ENCODE measurements at regions not wholly inside any gene's neighbourhood (a gene's known extent, or its start where the extent isn't known, plus 50 kb on each side); places are given as distances from the start of the nearest gene placed in this dataset.
A peak's percentile ranks its signal among the peaks of the same experiment; 100 is the strongest.
"Not testable (repeated sequence)": the region's sequence is repeated elsewhere in the genome, so short reads cannot be mapped to it uniquely, and the experiment has no call there.

DNA sequence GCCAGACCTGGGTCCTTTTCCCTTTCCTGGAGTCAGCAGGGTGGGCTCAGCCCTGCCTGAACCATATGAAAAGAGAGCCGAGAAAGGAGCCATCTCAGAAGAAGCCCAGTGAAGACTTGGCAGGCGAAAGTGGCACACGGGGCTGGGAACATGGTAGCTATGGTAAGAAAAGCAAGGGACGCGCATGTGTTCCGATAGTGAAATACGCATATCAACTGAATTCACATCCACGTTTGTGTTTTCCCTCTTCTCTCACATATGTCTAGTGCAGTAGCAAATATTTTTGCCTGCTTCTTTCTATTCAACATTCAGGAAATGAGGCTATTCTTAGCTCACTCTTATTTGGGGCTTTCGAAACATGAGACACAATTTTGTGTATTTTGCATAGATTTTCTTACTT lies 54.1 kb upstream of the PEG3 start:
- DNase-seq = no peak

DNA sequence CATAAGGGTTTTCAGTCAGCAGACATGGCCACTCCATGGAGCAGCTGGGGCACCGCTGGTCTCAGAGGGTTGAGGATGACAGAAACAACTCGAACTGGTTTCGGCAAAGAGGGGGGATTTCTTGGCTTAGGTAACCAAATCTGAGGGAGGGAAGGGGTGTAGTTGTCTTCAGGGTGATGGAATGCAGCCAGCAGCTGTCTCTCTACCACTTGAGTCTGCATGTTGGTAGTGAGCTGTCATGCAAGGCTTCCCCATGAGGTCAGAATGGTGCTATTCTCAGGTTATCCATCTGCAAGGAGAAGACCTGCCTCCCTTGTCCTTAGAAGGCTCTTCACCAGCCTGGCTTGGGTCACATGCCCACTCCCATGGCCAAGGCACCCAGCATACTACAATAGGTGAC lies 55.6 kb upstream of the PEG3 start:
- DNase-seq = no peak

DNA sequence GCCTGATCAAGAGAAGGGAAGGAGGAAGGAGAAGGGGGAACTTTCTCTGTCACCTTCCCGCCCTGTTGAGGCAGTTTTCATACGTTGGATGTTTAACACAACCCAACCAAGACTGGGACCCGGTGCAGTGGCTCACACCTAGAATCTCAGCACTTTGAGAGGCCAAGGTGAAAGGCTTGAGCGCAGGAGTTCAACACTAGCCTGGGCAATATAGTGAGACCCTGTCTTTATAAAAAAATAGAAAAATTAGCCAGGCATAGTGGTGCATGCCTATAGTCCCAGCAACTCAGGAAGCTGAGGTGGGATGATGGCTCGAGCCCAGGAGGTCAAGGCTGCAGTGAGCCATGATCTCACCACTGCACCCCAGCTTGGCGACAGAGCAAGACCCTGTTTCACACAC lies 59.4 kb upstream of the PEG3 start:
- DNase-seq = no peak

DNA sequence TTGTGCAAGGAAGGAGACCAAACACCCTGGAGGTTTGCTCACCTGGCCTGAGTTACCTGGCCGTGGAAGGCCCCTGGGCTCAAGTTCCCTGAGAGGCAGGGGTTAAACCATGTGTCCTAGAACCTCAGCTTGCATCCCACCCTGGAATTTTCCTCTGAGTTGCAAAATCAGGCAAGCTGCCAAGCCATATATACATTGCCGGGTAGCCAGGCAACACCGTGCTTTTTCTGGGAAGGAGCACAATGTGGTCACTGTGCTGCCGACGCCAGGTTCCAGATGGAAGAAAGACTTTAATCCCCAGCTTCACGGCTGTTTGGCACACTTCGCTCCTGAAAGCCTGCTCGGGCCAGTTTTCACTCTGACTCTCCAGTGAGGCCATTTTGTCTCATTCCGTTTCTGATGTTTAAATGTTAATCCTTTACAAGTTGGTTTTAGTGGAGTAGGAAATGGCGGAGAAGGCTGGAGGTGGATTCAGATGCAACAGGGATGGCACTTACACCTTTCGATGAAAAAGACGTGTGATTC lies 60.1 kb upstream of the PEG3 start:
- no peak for DNase-seq

DNA sequence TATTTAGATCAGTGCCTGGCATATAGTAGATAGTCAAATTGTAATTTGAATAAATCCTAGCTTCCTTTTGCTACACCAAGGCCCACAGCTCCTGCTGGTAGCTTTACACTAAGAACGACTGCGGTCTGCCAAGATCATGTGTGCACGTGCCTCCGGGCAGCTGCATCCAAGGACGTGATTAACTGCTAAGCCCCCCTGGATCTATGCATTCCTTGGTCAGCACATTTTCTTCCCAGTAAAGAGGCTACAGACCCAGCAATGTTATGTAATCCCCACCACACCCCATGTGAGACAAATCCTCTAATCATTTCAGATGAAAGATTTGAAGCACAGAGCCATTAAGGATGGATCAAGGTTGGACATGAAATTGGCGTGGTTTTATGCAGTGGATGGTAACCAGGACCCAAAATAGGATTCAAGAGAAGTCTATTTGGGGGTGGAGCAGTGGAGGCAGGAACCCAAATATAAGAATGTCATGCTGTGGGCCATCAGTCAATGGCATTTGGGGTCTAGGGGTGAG lies 65.2 kb upstream of the PEG3 start:
- no peak for DNase-seq

DNA sequence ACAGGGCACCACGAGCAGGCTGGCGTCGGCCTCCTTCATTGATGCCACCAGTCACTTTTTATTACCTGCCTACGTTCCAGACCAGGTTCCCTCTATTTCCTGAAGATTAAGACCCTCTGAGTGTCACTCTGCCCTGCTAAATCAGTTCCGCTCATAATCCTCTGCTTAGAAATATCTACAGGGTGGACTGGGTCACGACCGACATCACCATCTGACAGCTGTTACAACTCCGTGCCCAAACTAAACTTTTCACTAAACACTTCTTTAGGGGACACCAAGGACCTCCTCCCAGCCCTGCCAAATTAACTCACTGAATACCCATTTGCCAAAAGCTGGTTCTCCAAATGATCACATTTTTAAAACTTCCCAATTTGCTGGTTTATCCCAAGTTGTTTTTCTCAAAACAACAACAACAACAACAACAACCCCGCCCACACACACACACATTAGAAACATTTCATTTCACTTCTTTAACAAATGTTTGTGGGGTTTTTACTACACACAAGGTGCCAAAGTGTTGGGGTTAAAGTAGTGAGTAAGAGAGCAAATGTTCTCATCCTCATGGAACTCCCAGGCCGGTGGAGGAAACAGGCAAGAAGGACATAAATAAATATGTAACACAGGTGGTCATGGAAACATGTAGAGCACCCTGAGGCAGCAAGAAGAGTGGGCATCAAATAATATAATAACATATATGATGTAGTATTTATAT lies 72.0 kb upstream of the PEG3 start:
- no peak for DNase-seq

DNA sequence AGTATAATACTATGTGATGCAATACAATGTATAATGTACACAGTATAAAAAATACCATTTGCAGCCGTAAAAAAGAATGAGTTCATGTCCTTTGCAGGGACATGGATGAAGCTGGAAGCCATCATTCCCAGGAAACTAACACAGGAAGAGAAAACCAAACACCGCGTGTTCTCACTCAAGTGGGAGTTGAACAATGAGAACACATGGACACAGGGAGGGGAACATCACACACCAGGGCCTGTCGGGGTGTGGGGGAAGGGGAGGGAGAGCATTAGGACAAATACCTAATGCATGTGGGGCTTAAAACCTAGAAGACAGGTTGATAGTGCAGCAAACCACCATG lies 72.6 kb upstream of the PEG3 start:
- not testable (repeated sequence) for DNase-seq

DNA sequence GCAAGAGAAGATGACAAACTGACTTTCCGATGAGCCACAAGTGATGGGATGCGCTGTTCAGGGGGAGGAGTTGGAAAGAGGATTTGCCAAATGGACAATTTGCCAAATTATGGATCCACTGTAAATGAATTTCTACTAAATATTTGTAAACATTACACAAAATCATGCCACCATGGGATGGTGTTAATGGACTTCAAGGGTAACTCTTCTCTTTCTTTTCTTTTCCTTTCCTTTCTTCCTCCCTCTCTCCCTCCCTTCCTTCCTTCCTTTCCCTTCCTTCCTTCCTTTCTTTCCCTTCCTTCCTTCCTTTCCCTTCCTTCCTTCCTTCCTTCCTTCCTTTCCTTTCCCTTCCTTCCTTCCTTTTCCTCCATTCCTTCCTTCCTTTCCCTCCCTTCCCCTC lies 76.0 kb upstream of the PEG3 start:
- no peak for DNase-seq

DNA sequence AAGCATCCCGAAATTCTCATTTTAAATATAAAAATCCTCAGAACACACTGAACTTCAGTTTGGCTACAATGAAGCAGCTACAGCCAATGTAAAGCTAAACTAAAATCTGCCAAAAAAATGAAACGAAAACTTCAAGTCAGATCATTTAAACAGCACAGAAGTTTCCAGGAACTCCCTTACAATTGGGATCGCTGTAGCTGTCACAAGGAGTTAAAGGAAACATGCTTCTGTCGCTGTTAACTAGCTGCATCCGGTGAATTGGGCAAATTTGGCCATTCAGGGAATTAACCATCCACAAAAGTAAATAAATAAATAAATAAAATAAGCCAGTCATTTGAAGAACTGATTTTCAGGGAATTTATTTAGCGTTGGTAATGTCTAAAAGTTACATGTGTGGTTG lies 77.0 kb upstream of the PEG3 start:
- DNase-seq = no peak

DNA sequence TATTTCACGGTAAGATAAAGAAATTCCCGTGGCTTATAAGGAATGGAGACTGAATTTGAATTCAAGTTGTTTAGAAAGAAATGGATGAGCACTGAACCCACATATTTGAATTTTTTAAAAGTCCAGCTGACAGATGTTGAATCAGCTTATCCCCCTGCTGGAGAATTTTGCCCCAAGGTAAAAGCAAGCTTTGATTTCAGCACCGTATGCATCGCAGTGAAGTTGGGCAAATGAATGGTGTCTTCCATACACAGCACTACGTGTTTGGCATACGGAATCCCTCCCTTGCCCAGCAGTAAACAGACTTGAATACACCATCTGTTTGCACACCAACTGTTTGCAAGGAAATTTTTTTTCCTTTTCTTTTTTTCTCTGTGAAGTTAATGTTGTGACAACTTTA lies 77.5 kb upstream of the PEG3 start:
- no peak for DNase-seq

DNA sequence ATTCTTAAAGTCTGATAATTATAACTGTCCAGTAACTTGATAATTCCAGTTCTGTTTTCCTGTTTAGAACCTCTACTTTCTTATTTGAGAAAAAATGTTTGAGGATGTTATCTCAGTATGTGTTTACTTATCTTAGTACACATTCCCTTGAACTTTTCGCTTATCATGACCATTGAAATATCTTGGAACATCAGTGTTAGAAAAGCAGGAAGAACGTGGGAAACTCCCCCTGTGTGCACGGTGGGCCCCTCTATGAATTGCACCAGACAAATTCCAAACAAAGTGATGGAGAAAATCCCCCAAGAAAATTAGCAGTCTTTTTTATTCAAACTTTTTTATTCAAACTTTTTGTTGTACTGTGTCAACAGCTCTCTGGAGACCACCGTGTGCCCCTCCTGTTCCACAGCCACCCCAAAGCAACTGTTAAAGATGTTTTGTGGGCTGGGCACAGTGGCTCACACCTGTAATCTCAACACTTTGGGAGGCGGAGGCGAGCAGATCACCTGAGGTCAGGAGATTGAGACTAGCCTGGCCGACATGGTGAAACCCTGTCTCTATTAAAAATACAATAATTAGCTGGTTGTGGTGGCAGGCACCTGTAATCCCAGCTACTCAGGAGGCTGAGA lies 78.3 kb upstream of the PEG3 start:
- no peak for DNase-seq

DNA sequence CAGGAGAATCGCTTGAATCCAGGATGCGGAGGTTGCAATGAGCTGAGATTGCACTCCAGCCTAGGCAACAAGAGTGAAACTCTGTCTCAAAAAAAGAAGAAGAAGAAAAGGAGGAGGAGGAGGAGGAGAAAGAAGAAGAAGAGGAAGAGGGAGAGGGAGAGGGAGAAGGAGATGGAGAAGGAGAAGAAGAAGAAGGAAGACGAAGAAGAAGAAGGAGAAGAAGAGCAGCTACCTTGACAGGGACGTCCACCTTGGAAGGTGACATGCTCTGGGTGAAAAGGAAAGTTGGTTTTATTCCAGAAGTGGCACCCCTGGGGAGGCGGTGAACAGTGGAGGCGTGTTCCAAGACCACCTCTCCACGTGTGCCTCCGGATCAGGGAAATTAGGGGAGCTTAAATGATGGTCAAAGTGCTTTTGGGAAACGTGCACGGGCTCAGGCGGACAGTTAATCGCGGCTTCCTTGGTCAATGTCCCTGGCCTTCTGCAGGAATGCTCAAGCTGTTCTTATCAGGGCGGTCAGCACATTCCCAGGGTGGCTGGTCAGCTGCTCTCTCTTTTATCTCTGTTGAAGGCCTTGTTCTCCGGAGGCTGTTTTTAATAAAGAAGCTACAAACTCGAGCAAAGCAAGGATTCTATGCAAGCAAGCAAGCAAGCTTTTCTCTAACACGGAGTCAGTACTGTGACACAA lies 78.9 kb upstream of the PEG3 start:
- DNase-seq = no peak

DNA sequence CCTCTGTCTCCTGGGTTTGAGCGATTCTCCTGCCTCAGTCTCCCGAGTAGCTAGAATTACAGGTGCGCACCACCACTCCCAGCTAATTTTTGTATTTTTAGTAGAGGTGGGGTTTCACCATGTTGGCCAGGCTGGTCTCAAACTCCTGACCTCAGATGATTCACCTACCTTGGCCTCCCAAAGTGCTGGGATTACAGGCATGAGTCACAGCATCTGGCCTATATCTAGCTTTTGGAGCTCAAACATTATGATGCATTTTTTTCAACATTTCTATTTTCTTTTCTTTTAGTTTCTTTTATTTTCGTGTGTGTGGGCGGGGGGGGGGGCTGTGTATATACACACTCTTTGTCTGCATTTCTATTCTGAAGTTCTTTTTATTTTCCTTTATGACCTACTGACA lies 85.6 kb upstream of the PEG3 start:
- DNase-seq = not testable (repeated sequence)

DNA sequence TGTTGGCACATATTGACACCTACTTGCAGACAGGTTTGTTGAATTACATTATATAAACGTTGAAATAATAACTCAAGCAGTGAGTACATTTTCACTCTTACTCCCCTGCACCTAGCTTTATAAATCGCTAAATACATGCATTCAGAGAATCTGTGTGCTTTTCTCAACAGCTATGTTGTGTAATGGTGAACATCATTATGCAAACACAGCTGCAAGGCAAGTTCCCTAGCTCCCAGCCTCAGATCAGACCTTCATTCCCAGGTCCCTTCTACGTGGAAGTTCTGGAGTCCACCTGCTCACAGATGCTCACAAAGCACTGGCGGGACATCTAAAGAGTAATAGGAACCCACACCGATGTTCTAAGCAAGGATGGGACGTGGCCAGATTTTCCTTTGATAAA lies 86.8 kb upstream of the PEG3 start:
- DNase-seq = no peak

DNA sequence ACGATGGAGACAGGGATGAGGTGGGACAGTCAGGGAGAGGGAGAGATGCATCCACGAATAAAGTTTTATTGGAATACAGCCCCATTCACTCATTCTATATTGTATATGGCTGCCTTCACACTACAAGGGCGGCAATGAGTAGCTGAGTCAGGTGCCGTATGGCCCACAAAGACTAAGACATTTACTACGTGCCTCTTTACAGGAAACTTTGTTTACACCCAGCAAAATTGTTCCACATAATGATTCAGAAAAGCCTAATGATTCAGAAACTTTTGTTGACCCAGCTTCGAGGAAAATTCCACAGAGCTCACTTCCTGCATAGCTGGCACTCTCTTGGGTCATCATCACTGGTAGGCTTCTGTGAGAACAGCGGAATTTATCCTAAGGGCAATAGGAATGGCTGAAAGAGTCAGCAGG lies 87.3 kb upstream of the PEG3 start:
- DNase-seq = no peak

DNA sequence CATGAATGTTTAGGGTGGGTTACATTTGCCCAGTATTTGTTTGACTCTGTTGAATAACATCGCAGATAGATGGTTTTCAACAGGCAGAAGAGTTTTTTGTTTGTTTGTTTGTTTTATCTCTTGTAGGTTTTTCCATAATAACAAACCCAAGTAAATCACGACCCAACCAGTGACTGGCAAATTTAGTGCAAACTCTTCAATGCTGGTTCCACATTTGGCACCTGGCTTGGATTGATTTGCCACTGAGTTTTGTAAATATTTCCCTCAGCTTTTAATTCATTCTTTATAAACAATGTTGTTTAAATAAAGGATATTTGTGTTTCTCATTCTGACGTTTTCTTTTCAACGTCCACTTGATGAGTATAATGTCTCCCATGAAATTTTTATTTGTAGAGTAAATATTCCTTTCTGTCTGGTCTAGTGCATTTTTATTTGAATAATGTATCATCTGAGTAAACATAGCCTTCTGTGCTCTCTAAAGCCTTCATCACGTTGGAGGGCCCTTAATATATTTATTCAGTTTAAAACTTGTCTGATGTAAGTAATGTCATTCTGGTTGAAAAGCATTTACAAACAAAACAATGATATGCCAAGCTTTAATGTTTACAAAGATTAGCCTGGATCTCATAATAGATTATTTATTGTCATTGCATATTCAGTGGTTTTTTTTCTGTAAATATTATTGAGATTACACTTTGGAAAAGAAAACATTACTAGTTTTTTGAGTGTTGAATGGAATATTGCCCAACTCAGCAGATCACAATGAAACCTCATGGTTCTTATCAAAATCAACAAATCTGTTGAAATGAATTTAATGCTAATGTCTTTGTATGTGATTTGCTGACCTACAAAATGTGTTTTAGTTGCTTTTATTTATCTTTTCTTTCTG lies 90.4 kb upstream of the PEG3 start:
- DNase-seq = no peak

DNA sequence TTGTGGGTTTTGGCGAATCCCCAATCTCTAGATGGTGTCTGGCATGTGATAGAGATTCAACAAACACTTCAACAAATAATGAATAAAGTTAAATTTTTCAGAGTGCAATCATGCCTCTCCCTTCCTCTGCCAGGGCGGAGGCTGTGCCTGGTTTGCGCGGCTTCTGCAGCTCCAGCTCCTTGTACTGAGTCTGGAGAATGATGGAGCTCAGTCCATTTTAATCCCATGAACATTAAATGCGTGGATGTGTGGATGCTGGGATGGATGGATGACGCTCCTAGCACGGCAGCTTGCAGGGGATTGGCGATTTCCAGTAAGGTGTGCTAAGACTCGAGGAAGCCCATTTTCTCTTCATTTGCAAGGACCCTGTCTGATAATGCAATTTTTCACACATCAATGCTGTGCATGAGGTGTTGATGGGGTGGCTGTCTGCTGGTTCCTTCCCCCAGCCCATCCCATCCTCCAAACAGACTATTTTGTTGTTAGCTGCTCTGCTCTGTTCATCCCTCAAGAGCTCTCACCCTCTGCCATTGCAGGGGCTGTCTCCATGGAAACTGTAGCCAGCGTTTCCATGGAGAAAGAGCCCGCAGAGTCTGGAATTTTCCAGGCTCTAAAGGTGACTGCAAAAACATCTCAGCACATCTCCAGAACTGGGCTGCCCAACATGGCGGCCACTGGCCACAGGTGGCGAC lies 92.6 kb upstream of the PEG3 start:
- peak; percentile 55 for DNase-seq

DNA sequence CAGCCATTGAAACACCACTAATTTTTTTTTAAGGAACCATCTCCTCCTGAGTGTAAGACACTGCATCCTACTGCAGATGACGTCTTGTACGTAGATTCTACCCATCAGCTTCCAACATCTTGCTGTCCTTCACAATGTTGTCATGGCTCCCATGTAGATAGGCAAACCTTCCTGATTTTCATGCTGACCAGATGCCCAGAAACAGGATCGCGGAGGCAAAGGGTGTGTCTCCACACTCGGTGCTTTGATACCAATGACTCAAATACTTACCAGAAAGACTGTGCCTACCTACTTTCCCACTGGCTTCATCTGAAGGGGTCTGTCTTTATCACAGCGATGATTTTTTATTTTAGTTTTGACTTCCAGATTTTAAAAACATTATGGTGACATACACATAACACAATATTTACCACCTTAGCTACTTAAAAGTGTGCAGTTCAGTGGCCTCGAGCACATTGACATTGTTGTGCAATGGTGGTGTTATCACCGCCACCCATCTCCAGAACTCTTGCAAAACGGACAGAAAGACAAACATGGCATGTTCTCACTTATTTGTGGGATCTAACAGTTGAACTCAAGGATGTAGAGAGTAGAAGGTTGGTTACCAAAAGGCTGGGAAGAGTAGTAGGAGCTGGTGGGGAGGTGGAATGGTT lies 94.0 kb upstream of the PEG3 start:
- DNase-seq = no peak

DNA sequence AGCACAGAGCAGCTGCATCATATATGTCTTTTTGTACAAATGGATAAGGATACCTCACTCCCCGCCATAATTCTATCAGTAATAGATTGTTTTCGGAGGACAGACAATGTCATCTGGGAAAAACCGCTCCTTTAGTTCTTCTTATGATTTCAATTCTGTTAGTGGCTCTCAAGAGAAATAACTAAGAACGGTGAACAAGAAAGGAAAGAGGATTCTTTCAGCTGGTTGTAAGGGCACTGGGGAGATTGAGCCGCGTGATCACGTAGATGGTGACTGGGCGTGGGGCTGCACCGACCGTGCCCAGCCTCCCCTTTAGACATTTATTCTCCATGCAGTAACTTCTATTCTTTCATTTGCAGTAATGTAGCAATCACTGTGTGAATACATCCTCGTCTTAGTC lies 99.4 kb upstream of the PEG3 start:
- DNase-seq = no peak

DNA sequence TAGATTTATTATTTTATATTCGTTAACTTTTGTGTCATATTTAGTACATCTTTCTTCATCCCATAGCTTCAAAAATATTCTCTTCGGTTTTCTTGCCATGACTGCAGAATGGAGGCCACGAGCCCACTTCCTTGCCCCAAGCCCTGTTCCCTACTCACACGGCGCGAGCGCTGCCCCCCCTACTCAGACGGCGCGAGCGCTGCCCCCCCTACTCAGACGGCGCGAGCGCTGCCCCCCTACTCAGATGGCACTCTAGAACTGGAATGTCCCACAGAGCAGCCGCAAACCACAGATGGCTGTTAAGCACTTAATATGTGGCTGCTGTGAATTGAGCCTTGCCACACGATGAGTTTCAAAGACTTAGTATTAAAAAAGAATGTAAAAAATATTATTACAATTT lies 102.2 kb upstream of the PEG3 start:
- DNase-seq = peak; percentile 56

DNA sequence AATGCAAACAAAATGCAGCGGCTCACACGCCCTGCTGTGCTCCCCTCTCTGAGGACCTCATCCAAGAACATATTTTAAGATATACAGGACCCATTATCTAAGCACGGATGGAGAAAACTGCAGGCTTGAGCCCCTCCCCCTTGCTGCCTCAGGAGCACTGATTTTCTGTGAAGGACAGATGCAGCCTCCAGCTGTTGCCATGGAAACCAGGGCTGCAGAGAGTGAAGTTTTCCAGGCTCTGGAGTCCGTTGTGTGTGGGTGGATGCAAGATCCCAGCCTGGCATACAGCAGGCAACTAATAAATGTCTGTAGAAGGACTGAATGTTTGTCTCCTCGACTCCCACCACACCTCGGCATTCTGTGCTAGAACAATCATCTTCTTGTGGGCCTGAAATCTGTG lies 105.6 kb upstream of the PEG3 start:
- peak; percentile 78 for DNase-seq

DNA sequence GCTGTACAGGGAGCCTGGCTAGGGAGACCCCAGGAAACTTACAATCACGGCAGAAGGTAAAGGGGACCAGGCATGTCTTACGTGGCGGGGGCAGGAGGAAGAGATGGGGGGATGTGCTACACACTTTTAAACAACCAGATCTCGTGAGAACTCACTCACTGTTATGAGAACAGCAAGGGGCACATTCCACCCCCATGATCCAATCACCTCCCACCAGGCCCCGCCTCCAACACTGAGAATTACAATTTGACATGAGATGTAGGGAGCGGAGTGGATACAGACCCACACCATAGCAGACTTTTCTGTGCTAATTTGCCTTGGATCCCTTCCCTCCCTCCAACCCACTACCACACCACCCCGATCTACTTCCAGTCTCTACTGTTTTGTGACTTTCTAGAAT lies 106.7 kb upstream of the PEG3 start:
- DNase-seq = no peak
